Hepatocyte (in vitro differentiated cells): ENCODE measurements at regions not wholly inside any gene's neighbourhood (a gene's known extent, or its start where the extent isn't known, plus 50 kb on each side); places are given as distances from the start of the nearest gene placed in this dataset.

ENCODE experiments used
- EZH2 ChIP-seq: fragments of 200-600 bp; sonication (generic); IDR thresholded peaks from 2 replicates; pipeline ENCODE4 v1.6.1; 2016; ENCODE audit warnings: antibody characterized with exemption, mild to moderate bottlenecking, borderline replicate concordance
- EZH2phosphoT487 ChIP-seq: fragments of 200-600 bp; sonication (generic); IDR thresholded peaks from one replicate; pipeline ENCODE4 v1.6.1; 2018; ENCODE audit warnings: antibody characterized with exemption, mild to moderate bottlenecking, low read depth, moderate library complexity; ENCODE audit not compliant: unreplicated experiment, severe bottlenecking
- TF ChIP-seq, protein P1 (sequence below): fragments of 200-600 bp; sonication (generic); IDR thresholded peaks from 2 replicates; pipeline ENCODE4 v1.5.1; 2016; ENCODE audit warnings: antibody characterized with exemption, mild to moderate bottlenecking; ENCODE audit not compliant: poor library complexity

DNA sequence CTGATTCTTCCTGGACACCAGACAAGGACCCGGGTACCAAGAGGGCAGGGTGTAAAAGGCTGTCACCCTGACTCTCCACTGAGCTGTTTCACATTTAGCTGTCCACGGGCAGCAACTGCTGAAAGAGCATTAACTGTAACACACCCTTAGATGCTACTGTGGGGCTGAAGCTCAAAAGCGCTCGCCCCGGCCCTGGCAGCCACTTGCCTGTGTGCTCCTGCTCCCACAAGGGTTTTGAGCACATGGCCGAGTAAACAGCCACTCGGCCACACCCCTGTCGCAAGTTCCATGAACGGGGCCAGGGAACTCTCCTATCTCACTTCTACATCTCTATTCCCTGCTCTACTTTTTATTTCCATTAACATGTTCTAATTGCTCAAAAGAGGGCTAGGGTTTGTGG, 421.7 kb downstream of the TUSC7 start:
- TF ChIP-seq EZH2 (no peak), EZH2phosphoT487 (no peak)
- TF ChIP-seq, protein P1, sequence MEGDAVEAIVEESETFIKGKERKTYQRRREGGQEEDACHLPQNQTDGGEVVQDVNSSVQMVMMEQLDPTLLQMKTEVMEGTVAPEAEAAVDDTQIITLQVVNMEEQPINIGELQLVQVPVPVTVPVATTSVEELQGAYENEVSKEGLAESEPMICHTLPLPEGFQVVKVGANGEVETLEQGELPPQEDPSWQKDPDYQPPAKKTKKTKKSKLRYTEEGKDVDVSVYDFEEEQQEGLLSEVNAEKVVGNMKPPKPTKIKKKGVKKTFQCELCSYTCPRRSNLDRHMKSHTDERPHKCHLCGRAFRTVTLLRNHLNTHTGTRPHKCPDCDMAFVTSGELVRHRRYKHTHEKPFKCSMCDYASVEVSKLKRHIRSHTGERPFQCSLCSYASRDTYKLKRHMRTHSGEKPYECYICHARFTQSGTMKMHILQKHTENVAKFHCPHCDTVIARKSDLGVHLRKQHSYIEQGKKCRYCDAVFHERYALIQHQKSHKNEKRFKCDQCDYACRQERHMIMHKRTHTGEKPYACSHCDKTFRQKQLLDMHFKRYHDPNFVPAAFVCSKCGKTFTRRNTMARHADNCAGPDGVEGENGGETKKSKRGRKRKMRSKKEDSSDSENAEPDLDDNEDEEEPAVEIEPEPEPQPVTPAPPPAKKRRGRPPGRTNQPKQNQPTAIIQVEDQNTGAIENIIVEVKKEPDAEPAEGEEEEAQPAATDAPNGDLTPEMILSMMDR: no peak
